DND-41 (cell line): ENCODE measurements at regions not wholly inside any gene's neighbourhood (a gene's known extent, or its start where the extent isn't known, plus 50 kb on each side); places are given as distances from the start of the nearest gene placed in this dataset.

Experiments
- ATAC-seq: fragments of 200-7000 bp; cut with Tn5 transposase; 3 replicates; pipeline ENCODE4 v1.9.1; 2021; ENCODE audit warnings: low read depth; ENCODE audit not compliant: insufficient read depth
- DNase-seq: peaks from one replicate; pipeline ENCODE4 v3.0.0-alpha.2; 2020
- H2AFZ ChIP-seq: 2 replicates; pipeline ENCODE4 v1.6.0; 2012; ENCODE audit warnings: low read depth, low read length
- H3K27ac ChIP-seq: 2 replicates; pipeline ENCODE4 v1.5.1; 2012; ENCODE audit warnings: low read length, inconsistent platforms
- H3K27me3 ChIP-seq: fragments of 200-600 bp; sonication (generic); 2 replicates; pipeline ENCODE4 v1.6.0; 2012; ENCODE audit warnings: low read length, mild to moderate bottlenecking, inconsistent platforms; ENCODE audit not compliant: insufficient read depth, poor library complexity
- H3K36me3 ChIP-seq: 2 replicates; pipeline ENCODE4 v1.5.1; 2012; ENCODE audit warnings: low read length, inconsistent platforms; ENCODE audit not compliant: insufficient read depth
- H3K4me1 ChIP-seq: 2 replicates; pipeline ENCODE4 v1.5.1; 2012; ENCODE audit warnings: mild to moderate bottlenecking, low read length; ENCODE audit not compliant: insufficient read depth
- H3K4me2 ChIP-seq: 2 replicates; pipeline ENCODE4 v1.6.0; 2012; ENCODE audit warnings: mild to moderate bottlenecking, moderate library complexity, low read length, inconsistent platforms; ENCODE audit not compliant: insufficient read depth
- H3K4me3 ChIP-seq, 2 experiments: fragments of 200-600 bp in 1 of 2; shearing (Covaris generic) in 1 of 2; 2 replicates each; pipeline ENCODE4 v1.5.1; 2012 to 2016; ENCODE audit warnings: inconsistent platforms in 2 of 2, low read length in 2 of 2, mild to moderate bottlenecking in 2 of 2, low read depth in 1 of 2, moderate library complexity in 1 of 2
- H3K79me2 ChIP-seq: 2 replicates; pipeline ENCODE4 v1.6.0; 2012; ENCODE audit warnings: low read length, inconsistent platforms; ENCODE audit not compliant: insufficient read depth
- H3K9ac ChIP-seq: 2 replicates; pipeline ENCODE4 v1.6.0; 2012; ENCODE audit warnings: low read depth, mild to moderate bottlenecking, inconsistent platforms, low read length, moderate library complexity
- H3K9me3 ChIP-seq: 2 replicates; pipeline ENCODE4 v1.5.1; 2012; ENCODE audit warnings: low read length, moderate library complexity, mild to moderate bottlenecking, inconsistent platforms; ENCODE audit not compliant: insufficient read depth, severe bottlenecking
- H4K20me1 ChIP-seq: 2 replicates; pipeline ENCODE4 v1.6.0; 2012; ENCODE audit warnings: low read length; ENCODE audit not compliant: insufficient read depth
- EZH2 ChIP-seq: IDR thresholded peaks from 3 replicates; pipeline ENCODE4 v1.6.1; 2012; ENCODE audit warnings: borderline replicate concordance, low read depth, mild to moderate bottlenecking, moderate library complexity, low read length, inconsistent platforms; ENCODE audit not compliant: severe bottlenecking
- TF ChIP-seq, protein P1 (sequence below): IDR thresholded peaks from 2 replicates; pipeline ENCODE4 v1.5.1; 2012; ENCODE audit warnings: borderline replicate concordance, low read length, moderate library complexity, mild to moderate bottlenecking; ENCODE audit not compliant: poor library complexity, severe bottlenecking; ENCODE audit errors: extremely low read depth

DNA sequence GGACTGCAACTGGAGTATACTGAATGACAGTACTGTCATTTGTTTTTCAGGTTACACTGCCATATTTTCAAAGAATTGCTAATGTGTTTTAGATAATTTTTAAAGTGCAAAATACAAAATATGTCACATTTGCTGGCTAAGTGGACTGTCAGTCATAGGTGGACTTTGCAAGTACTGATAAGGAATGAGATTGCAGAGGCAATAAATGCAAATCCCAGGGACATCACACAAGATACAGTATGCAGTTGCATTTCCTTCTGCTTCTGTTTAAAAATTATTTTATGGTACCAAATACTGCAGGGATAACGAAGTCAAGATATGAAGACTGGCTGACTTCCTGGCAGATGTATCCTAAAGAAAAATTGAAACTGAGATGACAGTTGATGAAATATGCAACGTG, 237.6 kb upstream of the MAGI2 start:
- Histone ChIP-seq H3K4me2 (no peak overlapping the region), H3K4me1 (no peaks in the 10 kb centered on the region), H3K27me3 (no peaks in the 10 kb centered on the region), H3K36me3 (no peaks in the 10 kb centered on the region), H3K9ac (no peak overlapping the region), H3K4me3 (no peak overlapping the region), H3K27ac (no peak overlapping the region), H4K20me1 (no peaks in the 10 kb centered on the region), H3K9me3 (no peaks in the 10 kb centered on the region), H3K79me2 (no peaks in the 10 kb centered on the region), H2AFZ (no peak overlapping the region)
- TF ChIP-seq, protein P1, sequence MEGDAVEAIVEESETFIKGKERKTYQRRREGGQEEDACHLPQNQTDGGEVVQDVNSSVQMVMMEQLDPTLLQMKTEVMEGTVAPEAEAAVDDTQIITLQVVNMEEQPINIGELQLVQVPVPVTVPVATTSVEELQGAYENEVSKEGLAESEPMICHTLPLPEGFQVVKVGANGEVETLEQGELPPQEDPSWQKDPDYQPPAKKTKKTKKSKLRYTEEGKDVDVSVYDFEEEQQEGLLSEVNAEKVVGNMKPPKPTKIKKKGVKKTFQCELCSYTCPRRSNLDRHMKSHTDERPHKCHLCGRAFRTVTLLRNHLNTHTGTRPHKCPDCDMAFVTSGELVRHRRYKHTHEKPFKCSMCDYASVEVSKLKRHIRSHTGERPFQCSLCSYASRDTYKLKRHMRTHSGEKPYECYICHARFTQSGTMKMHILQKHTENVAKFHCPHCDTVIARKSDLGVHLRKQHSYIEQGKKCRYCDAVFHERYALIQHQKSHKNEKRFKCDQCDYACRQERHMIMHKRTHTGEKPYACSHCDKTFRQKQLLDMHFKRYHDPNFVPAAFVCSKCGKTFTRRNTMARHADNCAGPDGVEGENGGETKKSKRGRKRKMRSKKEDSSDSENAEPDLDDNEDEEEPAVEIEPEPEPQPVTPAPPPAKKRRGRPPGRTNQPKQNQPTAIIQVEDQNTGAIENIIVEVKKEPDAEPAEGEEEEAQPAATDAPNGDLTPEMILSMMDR, result no peak
- no peak for TF ChIP-seq EZH2
- ATAC-seq (no peak), DNase-seq (no peak)

- no peaks in the 10 kb centered on the region for H3K36me3 ChIP-seq
- no peaks in the 10 kb centered on the region for H3K27me3 ChIP-seq
- no peak overlapping the region for H2AFZ ChIP-seq
- DNase-seq (no peak), ATAC-seq (no peak)
- no peaks in the 10 kb centered on the region for H3K9me3 ChIP-seq
- no peak overlapping the region for H3K4me3 ChIP-seq
- H4K20me1 ChIP-seq, result no peaks in the 10 kb centered on the region
- TF ChIP-seq, protein P1, result no peak
- no peak for TF ChIP-seq EZH2
- H3K79me2 ChIP-seq, result no peaks in the 10 kb centered on the region
- no peak overlapping the region for H3K27ac ChIP-seq
- H3K4me1 ChIP-seq, result no peaks in the 10 kb centered on the region
- H3K9ac ChIP-seq, result no peak overlapping the region
- no peak overlapping the region for H3K4me2 ChIP-seq
Observed at GRCh38 chr7:79684384-79684783, 230.9 kb upstream of the MAGI2 start.

- Histone ChIP-seq H3K27ac (no peak overlapping the region), H2AFZ (no peak overlapping the region), H3K36me3 (no peaks in the 10 kb centered on the region), H3K4me3 (no peak overlapping the region), H3K79me2 (no peaks in the 10 kb centered on the region), H3K9ac (no peak overlapping the region), H3K27me3 (no peaks in the 10 kb centered on the region), H3K4me1 (no peaks in the 10 kb centered on the region), H3K4me2 (no peak overlapping the region), H4K20me1 (no peaks in the 10 kb centered on the region), H3K9me3 (no peaks in the 10 kb centered on the region)
- TF ChIP-seq, protein P1, result no peak
- no peak for TF ChIP-seq EZH2
- ATAC-seq (no peak), DNase-seq (no peak)
Observed at GRCh38 chr7:79683916-79684315, 230.4 kb upstream of the MAGI2 start.

- H3K4me1 ChIP-seq, result no peaks in the 10 kb centered on the region
- H3K36me3 ChIP-seq, result no peaks in the 10 kb centered on the region
- DNase-seq (no peak), ATAC-seq (no peak)
- no peak overlapping the region for H3K4me2 ChIP-seq
- TF ChIP-seq, protein P1, result no peak
- H3K4me3 ChIP-seq, result no peak overlapping the region
- H4K20me1 ChIP-seq, result no peaks in the 10 kb centered on the region
- no peaks in the 10 kb centered on the region for H3K9me3 ChIP-seq
- no peak overlapping the region for H3K27ac ChIP-seq
- no peaks in the 10 kb centered on the region for H3K27me3 ChIP-seq
- H2AFZ ChIP-seq, result no peak overlapping the region
- H3K9ac ChIP-seq, result no peak overlapping the region
- H3K79me2 ChIP-seq, result no peaks in the 10 kb centered on the region
Observed at GRCh38 chr7:79683185-79683890, 229.9 kb upstream of the MAGI2 start.
